Neural progenitor cell (in vitro differentiated cells): ENCODE measurements at regions not wholly inside any gene's neighbourhood (a gene's known extent, or its start where the extent isn't known, plus 50 kb on each side); places are given as distances from the start of the nearest gene placed in this dataset.

Experiments used
- CTCF ChIP-seq: fragments of 200-600 bp; sonication (generic); IDR thresholded peaks from 2 replicates; pipeline ENCODE4 v1.5.1; 2017; ENCODE audit warnings: antibody characterized with exemption, mild to moderate bottlenecking
- EZH2 ChIP-seq: fragments of 200-600 bp; sonication (generic); IDR thresholded peaks from 2 replicates; pipeline ENCODE4 v1.6.1; 2017; ENCODE audit warnings: antibody characterized with exemption, mild to moderate bottlenecking, moderate library complexity

- TF ChIP-seq CTCF = no peak
- no peak for TF ChIP-seq EZH2
Measured at GRCh38 chr17:79233916-79234551, 159.4 kb downstream of the ENGASE start.
